ENCODE measurements at regions not wholly inside any gene's neighbourhood (a gene's known extent, or its start where the extent isn't known, plus 50 kb on each side); places are given as distances from the start of the nearest gene placed in this dataset.

GRCh38 chr2:199606193-199606780 lies 148.5 kb upstream of the SATB2 start:
- no peak overlapping the region for H3K27ac ChIP-seq (ENCODE audit: low read length)
- no peaks in the 10 kb centered on the region for H3K36me3 ChIP-seq (ENCODE audit: control insufficient read depth, insufficient read depth, low read length)
- intact Hi-C loops (cut with micrococcal nuclease; ENCODE audit: unreplicated experiment) (loop anchor here (10.0 kb wide), 1 partner anchor 1291 kb away; no protein-coding TSS in a partner anchor), in situ Hi-C loops (cut with HindIII; ENCODE audit: low pct_unique_long_range_greater_than_20kb, low sequenced_read_pairs) (no loop called here)
- H3K4me3 ChIP-seq (ENCODE audit: low read depth in 2 of 2, low read length in 2 of 2): no peak overlapping the region
- ATAC-seq: no peak
- ChIA-PET CTCF (no interaction called here), POLR2A (no interaction called here)
- BruUV-seq (replicated peaks): no TSS peak
- H3K4me1 ChIP-seq (ENCODE audit: control insufficient read depth, insufficient read depth, low read length): no peaks in the 10 kb centered on the region
- TF ChIP-seq SIN3A (IDR thresholded peaks at IDR 0.05; ENCODE audit: borderline replicate concordance, insufficient read depth, low read depth, low read length) (no peak), CTCF (IDR thresholded peaks at IDR 0.05) (peak; percentile 41), REST (IDR thresholded peaks at IDR 0.05; ENCODE audit: insufficient read depth in 1 of 2, low read depth in 2 of 2, low read length in 1 of 2) (no peak)
- no peaks in the 10 kb centered on the region for H3K9me3 ChIP-seq (ENCODE audit: control insufficient read depth, insufficient read depth, low read depth, low read length)
- H3K27me3 ChIP-seq (ENCODE audit: control insufficient read depth, insufficient read depth, low read length): peaks cover 5% of the 10 kb centered on the region; the same call in 1 of the 2 replicates
- DNase-seq (ENCODE audit: low read depth, low spot score): no peak

- TF ChIP-seq TCF7L2 (IDR thresholded peaks at IDR 0.05; ENCODE audit: low read depth, low read length) (no peak), REST (IDR thresholded peaks at IDR 0.05; ENCODE audit: insufficient read depth in 1 of 2, low read depth in 2 of 2, low read length in 1 of 2) (no peak), CTCF (IDR thresholded peaks at IDR 0.05) (no peak), POLR2AphosphoS5 (IDR thresholded peaks at IDR 0.05; ENCODE audit: low read depth, low read length) (no peak), SIN3A (IDR thresholded peaks at IDR 0.05; ENCODE audit: borderline replicate concordance, insufficient read depth, low read depth, low read length) (no peak)
- DNase-seq (ENCODE audit: low read depth, low spot score) (no peak), ATAC-seq (no peak)
- in situ Hi-C loops (cut with HindIII; ENCODE audit: low pct_unique_long_range_greater_than_20kb, low sequenced_read_pairs) (no loop called here), intact Hi-C loops (cut with micrococcal nuclease; ENCODE audit: unreplicated experiment) (loop anchor here (10.0 kb wide), 1 partner anchor 1289 kb away; no protein-coding TSS in a partner anchor)
- CTCF ChIA-PET: no interaction called here
- POLR2A ChIA-PET: no interaction called here
- Histone ChIP-seq H3K27ac (ENCODE audit: low read length) (no peak overlapping the region), H3K9me3 (ENCODE audit: control insufficient read depth, insufficient read depth, low read depth, low read length) (no peaks in the 10 kb centered on the region), H3K27me3 (ENCODE audit: control insufficient read depth, insufficient read depth, low read length) (peaks cover 7% of the 10 kb centered on the region; the same call in 1 of the 2 replicates), H3K4me1 (ENCODE audit: control insufficient read depth, insufficient read depth, low read length) (no peaks in the 10 kb centered on the region), H3K4me3 (ENCODE audit: low read depth in 2 of 2, low read length in 2 of 2) (no peak overlapping the region), H3K36me3 (ENCODE audit: control insufficient read depth, insufficient read depth, low read length) (no peaks in the 10 kb centered on the region)
- no TSS peak for BruUV-seq (replicated peaks)
These were observed 146.1 kb upstream of the SATB2 start for GRCh38 chr2:199603721-199604291.
